SK-N-SH (cell line): ENCODE measurements at regions not wholly inside any gene's neighbourhood (a gene's known extent, or its start where the extent isn't known, plus 50 kb on each side); places are given as distances from the start of the nearest gene placed in this dataset.

Experiments used
- CTCF ChIA-PET: fragments of 300-600, 350-600 bp; formaldehyde crosslinking; extraction: SDS; loops from one replicate; lab custom pipeline; 2021; lab: Yijun Ruan, JAX
- POLR2A ChIA-PET: fragments of 350-600 bp; sonication (Branson Sonifier 250); formaldehyde crosslinking; extraction: SDS; loops from one replicate; lab custom pipeline; 2020; ENCODE audit warnings: antibody characterized with exemption, inconsistent platforms; lab: Yijun Ruan, JAX
- DNase-seq: peaks from one replicate; pipeline ENCODE4 v3.0.0; 2012
- H2AFZ ChIP-seq: fragments of 200-600 bp; sonication (generic); 2 replicates; pipeline ENCODE4 v1.8.1; 2016; ENCODE audit warnings: antibody characterized with exemption, mild to moderate bottlenecking, low read depth
- H3F3A ChIP-seq: fragments of 200-600 bp; sonication (generic); replicated peaks from 2 replicates; pipeline ENCODE3; 2016; ENCODE audit warnings: antibody characterized with exemption, mild to moderate bottlenecking; ENCODE audit not compliant: insufficient read depth
- H3K27ac ChIP-seq, 2 experiments: fragments of 200-500 bp in 1 of 2; fragments of 200-600 bp in 1 of 2; sonication (Bioruptor generic) in 1 of 2; sonication (generic), shearing (Covaris generic) in 1 of 2; 2 replicates each; pipeline versions ENCODE4 v1.5.1 to v1.6.1; 2014 to 2016; ENCODE audit warnings: low read depth in 2 of 2, inconsistent platforms in 1 of 2, low read length in 1 of 2, mild to moderate bottlenecking in 1 of 2, mixed read lengths in 1 of 2
- H3K27me3 ChIP-seq: fragments of 200-600 bp; sonication (generic), shearing (Covaris generic); 2 replicates; pipeline ENCODE4 v1.6.1; 2016; ENCODE audit warnings: mixed run types; ENCODE audit not compliant: insufficient read depth
- H3K36me3 ChIP-seq, 2 experiments: fragments of 200-500 bp in 1 of 2; fragments of 200-600 bp in 1 of 2; sonication (Bioruptor generic) in 1 of 2; sonication (generic) in 1 of 2; replicated peaks in 1 of 2; 2 replicates each; pipeline versions ENCODE3 to v1.5.1; 2014 to 2016; ENCODE audit warnings: low read length in 1 of 2, mild to moderate bottlenecking in 1 of 2; ENCODE audit not compliant: insufficient read depth in 2 of 2, control insufficient read depth in 1 of 2
- H3K4me1 ChIP-seq, 2 experiments: fragments of 200-500 bp in 1 of 2; fragments of 200-600 bp in 1 of 2; sonication (Bioruptor generic) in 1 of 2; sonication (generic), shearing (Covaris generic) in 1 of 2; 2 replicates each; pipeline versions ENCODE4 v1.5.1 to v1.6.1; 2014 to 2016; ENCODE audit warnings: low read depth in 1 of 2, low read length in 1 of 2, mixed run types in 1 of 2; ENCODE audit not compliant: insufficient read depth in 2 of 2, control insufficient read depth in 1 of 2
- H3K4me2 ChIP-seq: fragments of 200-600 bp; sonication (generic), shearing (Covaris generic); 2 replicates; pipeline ENCODE4 v1.6.1; 2017; ENCODE audit warnings: mixed run types
- H3K4me3 ChIP-seq, 2 experiments: fragments of 200-500 bp in 1 of 2; fragments of 200-600 bp in 1 of 2; sonication (Bioruptor generic) in 1 of 2; sonication (generic), shearing (Covaris generic) in 1 of 2; 2 replicates each; pipeline versions ENCODE4 v1.5.1 to v1.8.1; 2014 to 2016; ENCODE audit warnings: low read depth in 2 of 2, inconsistent platforms in 1 of 2, low read length in 1 of 2, mild to moderate bottlenecking in 1 of 2, mixed read lengths in 1 of 2, moderate library complexity in 1 of 2
- H3K79me2 ChIP-seq: fragments of 200-600 bp; sonication (generic); 2 replicates; pipeline ENCODE4 v1.8.1; 2017; ENCODE audit warnings: mild to moderate bottlenecking; ENCODE audit not compliant: insufficient read depth
- H3K9ac ChIP-seq: fragments of 200-600 bp; sonication (generic); 2 replicates; pipeline ENCODE4 v1.6.1; 2017; ENCODE audit warnings: mixed run types
- H3K9me2 ChIP-seq: fragments of 200-600 bp; sonication (generic); 2 replicates; pipeline ENCODE4 v1.6.1; 2017; ENCODE audit warnings: mixed run types
- H3K9me3 ChIP-seq: fragments of 200-600 bp; sonication (generic); 2 replicates; pipeline ENCODE4 v1.6.1; 2017; ENCODE audit warnings: mixed run types, mild to moderate bottlenecking, moderate library complexity
- H4K20me1 ChIP-seq: fragments of 200-600 bp; sonication (generic); 2 replicates; pipeline ENCODE4 v1.6.1; 2017; ENCODE audit warnings: mild to moderate bottlenecking, mixed run types; ENCODE audit not compliant: insufficient read depth
- CHD2 ChIP-seq: fragments of 150-350 bp; IDR thresholded peaks from 2 replicates; pipeline ENCODE4 v1.6.1; 2018; ENCODE audit warnings: low read length; ENCODE audit not compliant: partially characterized antibody
- CTCF ChIP-seq: fragments of 200-600 bp; sonication (generic); IDR thresholded peaks from 2 replicates; pipeline ENCODE4 v1.6.1; 2017; ENCODE audit warnings: antibody characterized with exemption, mild to moderate bottlenecking, moderate library complexity
- ELF1 ChIP-seq: IDR thresholded peaks from 2 replicates; pipeline ENCODE4 v1.4.0; 2012
- EP300 ChIP-seq, 2 experiments: IDR thresholded peaks; 2 replicates each; pipeline versions ENCODE4 v1.4.0 to v1.6.1; 2012; ENCODE audit warnings: borderline replicate concordance in 1 of 2, low read depth in 1 of 2, low read length in 1 of 2
- MAX ChIP-seq: IDR thresholded peaks from 2 replicates; pipeline ENCODE4 v1.4.0; 2012; ENCODE audit warnings: low read depth
- NFIC ChIP-seq: IDR thresholded peaks from 2 replicates; pipeline ENCODE4 v1.4.0; 2012; ENCODE audit warnings: borderline replicate concordance
- NRF1 ChIP-seq: IDR thresholded peaks from 2 replicates; pipeline ENCODE4 v1.6.1; 2012; ENCODE audit warnings: low read depth, mild to moderate bottlenecking, low read length
- PBX3 ChIP-seq: IDR thresholded peaks from 2 replicates; pipeline ENCODE4; 2012
- RCOR1 ChIP-seq: fragments of 150-350 bp; IDR thresholded peaks from 2 replicates; pipeline ENCODE4 v1.6.1; 2017; ENCODE audit warnings: antibody characterized with exemption, low read length
- REST ChIP-seq: IDR thresholded peaks from 2 replicates; pipeline ENCODE4 v1.6.1; 2012; ENCODE audit warnings: mild to moderate bottlenecking, low read depth, low read length, moderate library complexity
- RXRA ChIP-seq: IDR thresholded peaks from 2 replicates; pipeline ENCODE4 v1.4.0; 2012; ENCODE audit warnings: low read depth, mild to moderate bottlenecking, borderline replicate concordance
- SIN3A ChIP-seq: IDR thresholded peaks from 2 replicates; pipeline ENCODE4 v1.6.1; 2012; ENCODE audit warnings: low read depth, mild to moderate bottlenecking, low read length, moderate library complexity, borderline replicate concordance
- TEAD4 ChIP-seq: IDR thresholded peaks from 2 replicates; pipeline ENCODE4 v1.4.0; 2012; ENCODE audit warnings: mild to moderate bottlenecking, borderline replicate concordance; ENCODE audit not compliant: insufficient read depth

GRCh38 chr19:34856052-34856451 is 70.7 kb upstream of the ZNF30 start:
- ChIA-PET CTCF (no interaction called here), POLR2A (no interaction called here)
- Histone ChIP-seq H3K36me3 (no peaks in the 10 kb centered on the region), H2AFZ (no peak overlapping the region), H3K4me2 (no peak overlapping the region), H3K27me3 (no peaks in the 10 kb centered on the region), H3K79me2 (no peaks in the 10 kb centered on the region), H3K4me3 (no peak overlapping the region), H3F3A (no peaks in the 10 kb centered on the region), H3K9ac (no peak overlapping the region), H3K4me1 (no peaks in the 10 kb centered on the region), H3K9me3 (no peaks in the 10 kb centered on the region), H3K27ac (no peak overlapping the region), H4K20me1 (no peaks in the 10 kb centered on the region), H3K9me2 (no peaks in the 10 kb centered on the region)
- TF ChIP-seq NFIC, result no peak
- no peak for TF ChIP-seq NRF1
- TF ChIP-seq MAX, result no peak
- TF ChIP-seq RXRA, result no peak
- no peak for TF ChIP-seq TEAD4
- no peak for TF ChIP-seq EP300 (IDR thresholded peaks at IDR 0.05; ENCODE audit: borderline replicate concordance in 1 of 2, low read depth in 1 of 2, low read length in 1 of 2)
- no peak for TF ChIP-seq CTCF
- no peak for TF ChIP-seq REST
- no peak for TF ChIP-seq PBX3
- TF ChIP-seq CHD2, result no peak
- TF ChIP-seq RCOR1, result no peak
- no peak for TF ChIP-seq SIN3A
- TF ChIP-seq ELF1, result no peak
- DNase-seq, result no peak
